Sigmoid colon (tissue), 4 donors: ENCODE measurements at regions not wholly inside any gene's neighbourhood (a gene's known extent, or its start where the extent isn't known, plus 50 kb on each side); places are given as distances from the start of the nearest gene placed in this dataset.

Experiments
- CTCF ChIP-seq, 4 experiments: fragments of 450-650 bp in 3 of 4; fragments of 200-600 bp in 1 of 4; IDR thresholded peaks; one replicate each; pipeline ENCODE4 v1.5.1; 2016 to 2019; ENCODE audit warnings: antibody characterized with exemption in 4 of 4, mild to moderate bottlenecking in 3 of 4, moderate library complexity in 2 of 4
- POLR2A ChIP-seq, 2 donors: fragments of 450-650 bp; IDR thresholded peaks; one replicate each; pipeline ENCODE4 v1.6.1; 2016; ENCODE audit warnings: antibody characterized with exemption in 2 of 2, mild to moderate bottlenecking in 2 of 2, moderate library complexity in 2 of 2
- POLR2AphosphoS5 ChIP-seq, 4 donors: sonication (generic); formaldehyde crosslinking; IDR thresholded peaks; one replicate each; pipeline ENCODE4 v1.6.1; 2017; ENCODE audit warnings: antibody characterized with exemption in 4 of 4

- TF ChIP-seq CTCF (IDR thresholded peaks at IDR 0.05) (no peak), POLR2AphosphoS5 (IDR thresholded peaks at IDR 0.05) (no peak), POLR2A (IDR thresholded peaks at IDR 0.05) (no peak)
Measured at GRCh38 chr12:58177366-58177765, 236.0 kb downstream of the ATP23 start.
